ENCODE measurements at regions not wholly inside any gene's neighbourhood (a gene's known extent, or its start where the extent isn't known, plus 50 kb on each side); places are given as distances from the start of the nearest gene placed in this dataset.

- no peak for DNase-seq
- no peaks in the 10 kb centered on the region for H3K9me3 Mint-ChIP-seq
- no peaks in the 10 kb centered on the region for H3K27me3 Mint-ChIP-seq
- no peak overlapping the region for H3K27ac Mint-ChIP-seq
- H3K4me3 Mint-ChIP-seq, result no peak overlapping the region
- CTCF ChIA-PET, result no interaction called here
- H3K4me1 Mint-ChIP-seq, result peaks cover 17% of the 10 kb centered on the region
- POLR2A ChIA-PET, result no interaction called here
- H3K36me3 Mint-ChIP-seq (ENCODE audit: low read depth), result no peaks in the 10 kb centered on the region
Observed at GRCh38 chr13:105142556-105142955, 1392.9 kb downstream of the EFNB2 start.

GRCh38 chr13:105139380-105140285, 1395.8 kb downstream of the EFNB2 start:
- H3K36me3 Mint-ChIP-seq (ENCODE audit: low read depth), result no peaks in the 10 kb centered on the region
- ChIA-PET POLR2A (interaction anchor here (1.9 kb wide), 1 partner anchor 1427 kb away, joined by 7 read pairs; no protein-coding TSS in a partner anchor), CTCF (interaction anchor here (1.3 kb wide), 1 partner anchor 9 kb away, joined by 4 read pairs; no protein-coding TSS in a partner anchor)
- peak overlapping the region; percentile 96 for H3K27ac Mint-ChIP-seq
- no peaks in the 10 kb centered on the region for H3K9me3 Mint-ChIP-seq
- DNase-seq, result peak; percentile 73
- H3K27me3 Mint-ChIP-seq, result no peaks in the 10 kb centered on the region
- H3K4me1 Mint-ChIP-seq, result peaks cover 17% of the 10 kb centered on the region
- H3K4me3 Mint-ChIP-seq, result peak overlapping the region; percentile 92

- Mint-ChIP-seq H3K4me3 (peak overlapping the region; percentile 92), H3K9me3 (no peaks in the 10 kb centered on the region), H3K4me1 (peaks cover 17% of the 10 kb centered on the region), H3K36me3 (ENCODE audit: low read depth) (no peaks in the 10 kb centered on the region), H3K27ac (peak overlapping the region; percentile 96), H3K27me3 (no peaks in the 10 kb centered on the region)
- no peak for DNase-seq
- CTCF ChIA-PET, result no interaction called here
- POLR2A ChIA-PET, result interaction anchor here (1.9 kb wide), 1 partner anchor 1428 kb away, joined by 7 read pairs; no protein-coding TSS in a partner anchor
Observed at GRCh38 chr13:105139048-105139379, 1396.4 kb downstream of the EFNB2 start.

- Mint-ChIP-seq H3K27me3 (no peaks in the 10 kb centered on the region), H3K27ac (no peak overlapping the region), H3K36me3 (ENCODE audit: low read depth) (no peaks in the 10 kb centered on the region), H3K4me3 (no peak overlapping the region), H3K4me1 (peaks cover 17% of the 10 kb centered on the region), H3K9me3 (no peaks in the 10 kb centered on the region)
- ChIA-PET POLR2A (no interaction called here), CTCF (no interaction called here)
- DNase-seq, result no peak
Observed at GRCh38 chr13:105135852-105136615, 1399.4 kb downstream of the EFNB2 start.

- ChIA-PET POLR2A (no interaction called here), CTCF (no interaction called here)
- H3K27ac Mint-ChIP-seq, result no peak overlapping the region
- H3K4me3 Mint-ChIP-seq, result no peak overlapping the region
- no peaks in the 10 kb centered on the region for H3K9me3 Mint-ChIP-seq
- no peak for DNase-seq
- no peaks in the 10 kb centered on the region for H3K4me1 Mint-ChIP-seq
- no peaks in the 10 kb centered on the region for H3K27me3 Mint-ChIP-seq
- H3K36me3 Mint-ChIP-seq (ENCODE audit: low read depth), result no peaks in the 10 kb centered on the region
Observed at GRCh38 chr13:105127732-105128131, 1407.7 kb downstream of the EFNB2 start.

GRCh38 chr13:105121221-105121620, 1414.2 kb downstream of the EFNB2 start:
- no peak overlapping the region for H3K4me3 Mint-ChIP-seq
- no peaks in the 10 kb centered on the region for H3K27me3 Mint-ChIP-seq
- H3K36me3 Mint-ChIP-seq (ENCODE audit: low read depth), result no peaks in the 10 kb centered on the region
- CTCF ChIA-PET, result no interaction called here
- H3K9me3 Mint-ChIP-seq, result no peaks in the 10 kb centered on the region
- POLR2A ChIA-PET, result no interaction called here
- DNase-seq, result no peak
- H3K27ac Mint-ChIP-seq, result no peak overlapping the region
- no peaks in the 10 kb centered on the region for H3K4me1 Mint-ChIP-seq

- CTCF ChIA-PET, result no interaction called here
- no peaks in the 10 kb centered on the region for H3K9me3 Mint-ChIP-seq
- POLR2A ChIA-PET, result no interaction called here
- H3K36me3 Mint-ChIP-seq (ENCODE audit: low read depth), result no peaks in the 10 kb centered on the region
- H3K27me3 Mint-ChIP-seq, result no peaks in the 10 kb centered on the region
- no peak overlapping the region for H3K4me3 Mint-ChIP-seq
- no peaks in the 10 kb centered on the region for H3K4me1 Mint-ChIP-seq
- no peak for DNase-seq
- H3K27ac Mint-ChIP-seq, result no peak overlapping the region
Observed at GRCh38 chr13:105118426-105118985, 1417.0 kb downstream of the EFNB2 start.

GRCh38 chr13:105116966-105117365, 1418.5 kb downstream of the EFNB2 start:
- ChIA-PET CTCF (no interaction called here), POLR2A (no interaction called here)
- H3K9me3 Mint-ChIP-seq, result no peaks in the 10 kb centered on the region
- no peaks in the 10 kb centered on the region for H3K27me3 Mint-ChIP-seq
- no peak overlapping the region for H3K27ac Mint-ChIP-seq
- no peaks in the 10 kb centered on the region for H3K4me1 Mint-ChIP-seq
- H3K4me3 Mint-ChIP-seq, result no peak overlapping the region
- no peaks in the 10 kb centered on the region for H3K36me3 Mint-ChIP-seq (ENCODE audit: low read depth)
- no peak for DNase-seq

GRCh38 chr13:105112561-105112960, 1422.9 kb downstream of the EFNB2 start:
- H3K4me3 Mint-ChIP-seq, result no peak overlapping the region
- no peaks in the 10 kb centered on the region for H3K36me3 Mint-ChIP-seq (ENCODE audit: low read depth)
- no peak overlapping the region for H3K27ac Mint-ChIP-seq
- no peaks in the 10 kb centered on the region for H3K4me1 Mint-ChIP-seq
- no peaks in the 10 kb centered on the region for H3K27me3 Mint-ChIP-seq
- DNase-seq, result no peak
- no peaks in the 10 kb centered on the region for H3K9me3 Mint-ChIP-seq
- ChIA-PET CTCF (no interaction called here), POLR2A (no interaction called here)

GRCh38 chr13:105107781-105108180, 1427.7 kb downstream of the EFNB2 start:
- ChIA-PET CTCF (no interaction called here), POLR2A (no interaction called here)
- no peaks in the 10 kb centered on the region for H3K4me1 Mint-ChIP-seq
- H3K4me3 Mint-ChIP-seq, result no peak overlapping the region
- no peak overlapping the region for H3K27ac Mint-ChIP-seq
- no peak for DNase-seq
- H3K36me3 Mint-ChIP-seq (ENCODE audit: low read depth), result no peaks in the 10 kb centered on the region
- H3K27me3 Mint-ChIP-seq, result no peaks in the 10 kb centered on the region
- H3K9me3 Mint-ChIP-seq, result no peaks in the 10 kb centered on the region

- H3K4me1 Mint-ChIP-seq, result no peaks in the 10 kb centered on the region
- H3K4me3 Mint-ChIP-seq, result no peak overlapping the region
- H3K27me3 Mint-ChIP-seq, result no peaks in the 10 kb centered on the region
- no peaks in the 10 kb centered on the region for H3K9me3 Mint-ChIP-seq
- DNase-seq, result no peak
- POLR2A ChIA-PET, result no interaction called here
- CTCF ChIA-PET, result no interaction called here
- H3K27ac Mint-ChIP-seq, result no peak overlapping the region
- no peaks in the 10 kb centered on the region for H3K36me3 Mint-ChIP-seq (ENCODE audit: low read depth)
Observed at GRCh38 chr13:105105471-105105870, 1430.0 kb downstream of the EFNB2 start.

GRCh38 chr13:105097521-105097920, 1437.9 kb downstream of the EFNB2 start:
- Mint-ChIP-seq H3K4me1 (no peaks in the 10 kb centered on the region), H3K27me3 (no peaks in the 10 kb centered on the region), H3K4me3 (no peak overlapping the region), H3K9me3 (no peaks in the 10 kb centered on the region), H3K27ac (no peak overlapping the region), H3K36me3 (ENCODE audit: low read depth) (no peaks in the 10 kb centered on the region)
- CTCF ChIA-PET, result no interaction called here
- no peak for DNase-seq
- POLR2A ChIA-PET, result no interaction called here

- Mint-ChIP-seq H3K4me3 (no peak overlapping the region), H3K4me1 (no peaks in the 10 kb centered on the region), H3K27me3 (no peaks in the 10 kb centered on the region), H3K27ac (no peak overlapping the region), H3K36me3 (ENCODE audit: low read depth) (no peaks in the 10 kb centered on the region), H3K9me3 (no peaks in the 10 kb centered on the region)
- ChIA-PET POLR2A (no interaction called here), CTCF (no interaction called here)
- DNase-seq, result no peak
Observed at GRCh38 chr13:105089858-105090643, 1445.4 kb downstream of the EFNB2 start.
